Ramos (cell line): ENCODE measurements at regions not wholly inside any gene's neighbourhood (a gene's known extent, or its start where the extent isn't known, plus 50 kb on each side); places are given as distances from the start of the nearest gene placed in this dataset.

ENCODE experiments used
- in situ Hi-C: fragments of 300-500 bp; cut with MboI; formaldehyde crosslinking; loops from one replicate; pipeline ENCODE4 v1.14.3; 2022; ENCODE audit warnings: low sequenced_read_pairs; ENCODE audit not compliant: unreplicated experiment

GRCh38 chr3:107428051-107428858 lies 51.0 kb downstream of the CCDC54 start:
- in situ Hi-C loops = loop anchor here (25.0 kb wide), 1 partner anchor 191 kb away; no protein-coding TSS in a partner anchor

- in situ Hi-C loops = loop anchor here (25.0 kb wide), 1 partner anchor 192 kb away; no protein-coding TSS in a partner anchor
These were observed 52.3 kb downstream of the CCDC54 start for GRCh38 chr3:107429320-107430181.

GRCh38 chr3:107430214-107430995 lies 53.2 kb downstream of the CCDC54 start:
- in situ Hi-C loops = loop anchor here (25.0 kb wide), 1 partner anchor 193 kb away; no protein-coding TSS in a partner anchor

- in situ Hi-C loops = loop anchor here (25.0 kb wide), 1 partner anchor 194 kb away; no protein-coding TSS in a partner anchor
These were observed 53.7 kb downstream of the CCDC54 start for GRCh38 chr3:107430996-107431245.

GRCh38 chr3:107431246-107432012 lies 54.2 kb downstream of the CCDC54 start:
- in situ Hi-C loops = loop anchor here (25.0 kb wide), 1 partner anchor 194 kb away; no protein-coding TSS in a partner anchor

- in situ Hi-C loops = loop anchor here (25.0 kb wide), 1 partner anchor 195 kb away; no protein-coding TSS in a partner anchor
These were observed 54.8 kb downstream of the CCDC54 start for GRCh38 chr3:107432013-107432515.

- in situ Hi-C loops = loop anchor here (25.0 kb wide), 1 partner anchor 195 kb away; no protein-coding TSS in a partner anchor
These were observed 55.4 kb downstream of the CCDC54 start for GRCh38 chr3:107432646-107433045.

- in situ Hi-C loops = loop anchor here (25.0 kb wide), 1 partner anchor 199 kb away; no protein-coding TSS in a partner anchor
These were observed 58.8 kb downstream of the CCDC54 start for GRCh38 chr3:107436029-107436428.

GRCh38 chr3:107438671-107439070 lies 61.4 kb downstream of the CCDC54 start:
- in situ Hi-C loops = loop anchor here (25.0 kb wide), 1 partner anchor 201 kb away; no protein-coding TSS in a partner anchor

- in situ Hi-C loops = loop anchor here (25.0 kb wide), 1 partner anchor 204 kb away; no protein-coding TSS in a partner anchor
These were observed 64.4 kb downstream of the CCDC54 start for GRCh38 chr3:107441617-107442016.

- in situ Hi-C loops = loop anchor here (25.0 kb wide), 1 partner anchor 206 kb away; no protein-coding TSS in a partner anchor
These were observed 66.2 kb downstream of the CCDC54 start for GRCh38 chr3:107443461-107443860.

- in situ Hi-C loops = loop anchor here (25.0 kb wide), 1 partner anchor 209 kb away; no protein-coding TSS in a partner anchor
These were observed 69.5 kb downstream of the CCDC54 start for GRCh38 chr3:107446706-107447105.

- in situ Hi-C loops = no loop called here
These were observed 72.4 kb upstream of the BBX start for GRCh38 chr3:107450254-107450893.

- in situ Hi-C loops = no loop called here
These were observed 70.3 kb upstream of the BBX start for GRCh38 chr3:107452436-107452835.

GRCh38 chr3:107453504-107453903 lies 69.3 kb upstream of the BBX start:
- in situ Hi-C loops = no loop called here

GRCh38 chr3:107455621-107456020 lies 67.1 kb upstream of the BBX start:
- in situ Hi-C loops = no loop called here

- in situ Hi-C loops = no loop called here
These were observed 66.3 kb upstream of the BBX start for GRCh38 chr3:107456501-107456900.

- in situ Hi-C loops = no loop called here
These were observed 63.9 kb upstream of the BBX start for GRCh38 chr3:107458871-107459270.
